HG02938 (cell line): ENCODE measurements at regions not wholly inside any gene's neighbourhood (a gene's known extent, or its start where the extent isn't known, plus 50 kb on each side); places are given as distances from the start of the nearest gene placed in this dataset.
"Not testable (repeated sequence)": the region's sequence is repeated elsewhere in the genome, so short reads cannot be mapped to it uniquely, and the experiment has no call there.

ENCODE experiments used
- ATAC-seq: cut with Tn5 transposase; IDR thresholded peaks from one replicate; pipeline ENCODE4 v1.9.1; 2021; ENCODE audit warnings: mild to moderate bottlenecking, moderate library complexity; ENCODE audit not compliant: unreplicated experiment

- ATAC-seq: no peak
These were observed 85.2 kb downstream of the FDX1 start for GRCh38 chr11:110514967-110515366.

GRCh38 chr11:110517381-110517780 is 87.6 kb downstream of the FDX1 start:
- ATAC-seq: not testable (repeated sequence)

GRCh38 chr11:110518809-110519514 is 89.2 kb downstream of the FDX1 start:
- ATAC-seq: no peak

- ATAC-seq: no peak
These were observed 90.0 kb downstream of the FDX1 start for GRCh38 chr11:110519796-110520195.

GRCh38 chr11:110522471-110522870 is 92.7 kb downstream of the FDX1 start:
- no peak for ATAC-seq

GRCh38 chr11:110524238-110524637 is 94.5 kb downstream of the FDX1 start:
- ATAC-seq: no peak

- peak; percentile 86 for ATAC-seq
These were observed 96.1 kb downstream of the FDX1 start for GRCh38 chr11:110525883-110526282.

- ATAC-seq: peak; percentile 55
These were observed 96.6 kb downstream of the FDX1 start for GRCh38 chr11:110526323-110526722.
